GM20000 (cell line): ENCODE measurements at regions not wholly inside any gene's neighbourhood (a gene's known extent, or its start where the extent isn't known, plus 50 kb on each side); places are given as distances from the start of the nearest gene placed in this dataset.

ENCODE experiments used
- DNase-seq: peaks from one replicate; pipeline ENCODE4 v3.0.0; 2012; ENCODE audit warnings: low spot score
- CTCF ChIP-seq: IDR thresholded peaks from 2 replicates; pipeline ENCODE4 v1.5.1; 2012; ENCODE audit warnings: mild to moderate bottlenecking, control low read depth; ENCODE audit errors: extremely low read depth, missing control alignments

GRCh38 chrX:128460835-128461234, 408.6 kb upstream of the ACTRT1 start:
- no peak for DNase-seq
- no peak for TF ChIP-seq CTCF

- TF ChIP-seq CTCF, result no peak
- DNase-seq, result no peak
Measured at GRCh38 chrX:128458888-128459287, 406.7 kb upstream of the ACTRT1 start.

GRCh38 chrX:128457674-128458073, 405.5 kb upstream of the ACTRT1 start:
- DNase-seq, result no peak
- TF ChIP-seq CTCF, result no peak

GRCh38 chrX:128439159-128439558, 387.0 kb upstream of the ACTRT1 start:
- no peak for DNase-seq
- TF ChIP-seq CTCF, result no peak

DNA sequence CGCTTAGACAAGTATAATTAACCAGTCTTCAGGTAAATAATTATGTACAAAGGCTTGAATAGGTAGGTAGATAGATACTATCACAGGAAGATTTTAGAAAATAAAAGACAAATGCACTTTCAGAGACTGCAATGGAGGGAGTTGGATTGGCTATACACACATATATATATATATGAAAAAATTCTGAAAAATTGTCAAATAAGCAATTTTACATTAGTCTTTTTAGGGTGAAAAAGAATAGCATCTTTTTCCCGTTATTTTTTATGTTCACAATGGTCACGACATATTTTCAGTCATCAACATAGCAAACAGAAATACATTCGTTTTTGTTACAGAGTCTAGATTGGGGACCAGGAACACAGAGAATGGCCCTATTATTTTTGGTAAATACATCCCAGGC, 385.9 kb upstream of the ACTRT1 start:
- no peak for TF ChIP-seq CTCF

DNA sequence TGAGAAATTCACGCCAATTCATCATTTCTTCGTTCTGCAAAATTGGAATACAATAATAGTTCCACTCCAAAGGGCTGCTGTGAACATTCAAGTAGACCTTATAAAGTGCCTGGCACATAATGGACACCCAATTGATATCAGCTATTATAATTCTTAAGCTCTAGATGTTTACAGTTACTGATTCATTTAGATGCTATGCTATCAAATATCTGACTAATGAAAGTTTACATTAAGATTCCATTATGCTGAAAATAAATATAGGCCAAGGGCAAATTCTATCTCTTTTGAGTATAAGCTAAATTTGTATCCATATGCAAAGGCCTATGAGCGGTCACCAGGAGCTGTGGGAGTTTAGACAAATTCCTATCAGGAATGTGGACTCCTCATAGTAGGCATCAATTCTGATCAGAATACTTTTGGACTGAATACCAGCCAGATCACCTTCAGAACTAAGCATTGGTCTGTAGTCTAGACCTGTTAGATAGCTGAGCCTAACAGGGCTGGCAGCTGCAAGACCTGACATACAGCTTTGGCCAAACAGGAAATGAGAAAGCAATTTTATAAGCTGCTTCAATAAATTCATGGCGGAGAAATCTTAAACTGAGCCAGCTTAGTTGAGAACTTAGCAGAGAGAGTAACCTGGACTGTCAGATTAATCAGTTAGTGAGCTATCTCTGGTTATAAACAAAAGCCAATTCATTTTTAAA, 384.3 kb upstream of the ACTRT1 start:
- no peak for TF ChIP-seq CTCF
- no peak for DNase-seq

More for the DNA sequence above, 385.9 kb upstream of the ACTRT1 start:
- DNase-seq, result no peak

- TF ChIP-seq CTCF, result no peak
- DNase-seq, result no peak
Measured at GRCh38 chrX:128425546-128425945, 373.3 kb upstream of the ACTRT1 start.
